Loucy (cell line): ENCODE measurements at regions not wholly inside any gene's neighbourhood (a gene's known extent, or its start where the extent isn't known, plus 50 kb on each side); places are given as distances from the start of the nearest gene placed in this dataset.

Experiments used
- H2AFZ ChIP-seq: fragments of 200-600 bp; sonication (generic); 2 replicates; pipeline ENCODE4 v1.6.0; 2016; ENCODE audit warnings: antibody characterized with exemption, mild to moderate bottlenecking, low read length, moderate library complexity
- H3F3A ChIP-seq: fragments of 200-600 bp; 2 replicates; pipeline ENCODE4 v1.6.0; 2016; ENCODE audit warnings: antibody characterized with exemption, low read depth, mild to moderate bottlenecking
- H3K27me3 ChIP-seq: fragments of 200-600 bp; sonication (generic); 2 replicates; pipeline ENCODE4 v1.6.1; 2014; ENCODE audit warnings: low read length, mild to moderate bottlenecking; ENCODE audit not compliant: insufficient read depth, poor library complexity, severe bottlenecking
- H3K36me3 ChIP-seq: fragments of 200-600 bp; sonication (generic); 2 replicates; pipeline ENCODE4 v1.6.1; 2016; ENCODE audit warnings: low read length; ENCODE audit not compliant: insufficient read depth
- H3K4me1 ChIP-seq: fragments of 200-600 bp; sonication (generic); 2 replicates; pipeline ENCODE4 v1.5.1; 2014; ENCODE audit warnings: low read length, mild to moderate bottlenecking; ENCODE audit not compliant: insufficient read depth, poor library complexity, severe bottlenecking
- H3K4me2 ChIP-seq: fragments of 200-600 bp; sonication (generic); 2 replicates; pipeline ENCODE4 v1.6.0; 2014; ENCODE audit warnings: antibody characterized with exemption, low read length, low read depth, mild to moderate bottlenecking; ENCODE audit not compliant: poor library complexity, severe bottlenecking
- H3K4me3 ChIP-seq: fragments of 200-600 bp; sonication (generic); 2 replicates; pipeline ENCODE4 v1.5.1; 2014; ENCODE audit warnings: low read length, mild to moderate bottlenecking, mixed read lengths; ENCODE audit not compliant: poor library complexity, severe bottlenecking
- H3K79me2 ChIP-seq: fragments of 200-600 bp; sonication (generic); 2 replicates; pipeline ENCODE4 v1.6.1; 2014; ENCODE audit warnings: low read length; ENCODE audit not compliant: insufficient read depth
- H3K9ac ChIP-seq: fragments of 200-600 bp; sonication (generic); 2 replicates; pipeline ENCODE4 v1.6.0; 2014; ENCODE audit warnings: mild to moderate bottlenecking, low read depth, low read length, moderate library complexity; ENCODE audit not compliant: poor library complexity, severe bottlenecking
- H3K9me2 ChIP-seq: fragments of 200-600 bp; sonication (generic); replicated peaks from 2 replicates; pipeline ENCODE4 v1.6.1; 2016; ENCODE audit warnings: low read depth, low read length, mixed read lengths
- H3K9me3 ChIP-seq: fragments of 200-600 bp; sonication (generic); 2 replicates; pipeline ENCODE4 v1.6.1; 2014; ENCODE audit warnings: mild to moderate bottlenecking, antibody characterized with exemption, low read length, low read depth; ENCODE audit not compliant: insufficient read depth
- H4K20me1 ChIP-seq: fragments of 200-600 bp; sonication (generic); 2 replicates; pipeline ENCODE4 v1.6.0; 2014; ENCODE audit warnings: antibody characterized with exemption, low read length, mild to moderate bottlenecking; ENCODE audit not compliant: insufficient read depth, poor library complexity, severe bottlenecking
- CTCF ChIP-seq: fragments of 200-600 bp; sonication (generic); conservative IDR thresholded peaks from 2 replicates; pipeline ENCODE4 v1.5.1; 2014; ENCODE audit warnings: mild to moderate bottlenecking, antibody characterized with exemption, low read length
- EZH2phosphoT487 ChIP-seq: fragments of 200-600 bp; IDR thresholded peaks from 2 replicates; pipeline ENCODE4 v1.6.1; 2018; ENCODE audit warnings: antibody characterized with exemption, mild to moderate bottlenecking, moderate library complexity, borderline replicate concordance

GRCh38 chr18:2274613-2275012, 296.7 kb downstream of the METTL4 start:
- Histone ChIP-seq H3K36me3 (no peaks in the 10 kb centered on the region), H3F3A (no peaks in the 10 kb centered on the region), H3K9me3 (no peaks in the 10 kb centered on the region), H4K20me1 (no peaks in the 10 kb centered on the region), H3K9me2 (no peaks in the 10 kb centered on the region), H3K79me2 (no peaks in the 10 kb centered on the region), H3K9ac (no peak overlapping the region), H3K27me3 (no peaks in the 10 kb centered on the region), H3K4me3 (no peak overlapping the region), H3K4me1 (no peaks in the 10 kb centered on the region), H2AFZ (no peak overlapping the region), H3K4me2 (no peak overlapping the region)
- TF ChIP-seq CTCF (no peak), EZH2phosphoT487 (no peak)

- Histone ChIP-seq H3K4me2 (no peak overlapping the region), H3F3A (no peaks in the 10 kb centered on the region), H2AFZ (no peak overlapping the region), H3K9ac (no peak overlapping the region), H3K4me1 (no peaks in the 10 kb centered on the region), H3K36me3 (no peaks in the 10 kb centered on the region), H3K27me3 (no peaks in the 10 kb centered on the region), H3K9me2 (no peaks in the 10 kb centered on the region), H3K79me2 (no peaks in the 10 kb centered on the region), H4K20me1 (no peaks in the 10 kb centered on the region), H3K9me3 (no peaks in the 10 kb centered on the region), H3K4me3 (no peak overlapping the region)
- TF ChIP-seq CTCF (no peak), EZH2phosphoT487 (no peak)
Observed at GRCh38 chr18:2281086-2281485, 290.2 kb downstream of the METTL4 start.

- no peak for TF ChIP-seq EZH2phosphoT487
- no peak for TF ChIP-seq CTCF
- no peak overlapping the region for H2AFZ ChIP-seq
- H3K36me3 ChIP-seq: no peaks in the 10 kb centered on the region
- H3K9ac ChIP-seq: no peak overlapping the region
- no peaks in the 10 kb centered on the region for H3K9me3 ChIP-seq
- H4K20me1 ChIP-seq: no peaks in the 10 kb centered on the region
- H3K4me2 ChIP-seq: no peak overlapping the region
- H3K9me2 ChIP-seq: no peaks in the 10 kb centered on the region
- no peaks in the 10 kb centered on the region for H3K4me1 ChIP-seq
- no peaks in the 10 kb centered on the region for H3F3A ChIP-seq
- no peaks in the 10 kb centered on the region for H3K79me2 ChIP-seq
- H3K4me3 ChIP-seq: no peak overlapping the region
- H3K27me3 ChIP-seq: no peaks in the 10 kb centered on the region
Observed at GRCh38 chr18:2281523-2282199, 289.6 kb downstream of the METTL4 start.
